GM20000 (cell line): ENCODE measurements at regions not wholly inside any gene's neighbourhood (a gene's known extent, or its start where the extent isn't known, plus 50 kb on each side); places are given as distances from the start of the nearest gene placed in this dataset.
"Not testable (repeated sequence)": the region's sequence is repeated elsewhere in the genome, so short reads cannot be mapped to it uniquely, and the experiment has no call there.

Experiments used
- DNase-seq: peaks from one replicate; pipeline ENCODE4 v3.0.0; 2012; ENCODE audit warnings: low spot score
- CTCF ChIP-seq: IDR thresholded peaks from 2 replicates; pipeline ENCODE4 v1.5.1; 2012; ENCODE audit warnings: mild to moderate bottlenecking, control low read depth; ENCODE audit errors: extremely low read depth, missing control alignments

GRCh38 chr7:3107889-3108570 lies 64.4 kb upstream of the CARD11 start:
- no peak for TF ChIP-seq CTCF
- DNase-seq: no peak

- no peak for TF ChIP-seq CTCF
- no peak for DNase-seq
Measured at GRCh38 chr7:3109311-3109915, 65.7 kb upstream of the CARD11 start.

- no peak for TF ChIP-seq CTCF
- DNase-seq: no peak
Measured at GRCh38 chr7:3112479-3113134, 68.9 kb upstream of the CARD11 start.

- no peak for TF ChIP-seq CTCF
- no peak for DNase-seq
Measured at GRCh38 chr7:3114917-3115316, 71.2 kb upstream of the CARD11 start.

GRCh38 chr7:3117081-3117480 lies 73.4 kb upstream of the CARD11 start:
- no peak for TF ChIP-seq CTCF
- DNase-seq: no peak

- no peak for TF ChIP-seq CTCF
- DNase-seq: no peak
Measured at GRCh38 chr7:3117488-3118231, 74.0 kb upstream of the CARD11 start.

- not testable (repeated sequence) for DNase-seq
Measured at GRCh38 chr7:3119352-3119927, 75.8 kb upstream of the CARD11 start.
